HCT116 (cell line): ENCODE measurements at regions not wholly inside any gene's neighbourhood (a gene's known extent, or its start where the extent isn't known, plus 50 kb on each side); places are given as distances from the start of the nearest gene placed in this dataset.

ENCODE experiments used
- ATAC-seq: fragments of 200-7000 bp; cut with Tn5 transposase; 2 replicates; pipeline ENCODE4 v1.9.1; 2020; ENCODE audit warnings: mild to moderate bottlenecking, moderate library complexity
- BruUV-seq: library from RNA; stranded (reverse); fragments of 400-500 nt; replicated peaks from 2 replicates; lab custom pipeline; 2021; lab: Mats Ljungman, UMichigan
- CTCF ChIA-PET: fragments of 300-600 bp; sonication (Branson Sonifier 250); formaldehyde crosslinking; loops from one replicate; lab custom pipeline; 2021; ENCODE audit warnings: antibody characterized with exemption; lab: Charles Lee
- POLR2A ChIA-PET: fragments of 300-600, 350-600 bp; sonication (Branson Sonifier 250); formaldehyde crosslinking; loops from one replicate; lab custom pipeline; 2021; ENCODE audit warnings: antibody characterized with exemption; lab: Charles Lee
- RAD21 ChIA-PET, 2 experiments: fragments of 300-600 bp; sonication (Branson Sonifier 250); formaldehyde crosslinking; loops; one replicate each; lab custom pipeline; 2023; ENCODE audit warnings: low total read pairs in 2 of 2; ENCODE audit not compliant: uncharacterized antibody in 2 of 2, unreplicated experiment in 2 of 2, low non-redundant PET in 1 of 2; lab: Charles Lee
- DNase-seq: peaks from one replicate; pipeline ENCODE4 v3.0.0-alpha.2; 2010; ENCODE audit warnings: low read depth, low spot score
- H2AFZ ChIP-seq: fragments of 200-600 bp; shearing (Covaris generic), sonication (generic); 2 replicates; pipeline ENCODE4 v1.6.1; 2017; ENCODE audit warnings: low read depth, mixed run types, mixed read lengths, antibody characterized with exemption, low read length; ENCODE audit not compliant: poor library complexity, severe bottlenecking
- H3K27ac ChIP-seq: 2 replicates; pipeline ENCODE4 v1.5.1; 2012; ENCODE audit warnings: low read depth, low read length
- H3K27me3 ChIP-seq: fragments of 200-600 bp; sonication (generic); 2 replicates; pipeline ENCODE4 v1.6.1; 2016; ENCODE audit warnings: mixed run types, low read length, mixed read lengths; ENCODE audit not compliant: insufficient read depth
- H3K36me3 ChIP-seq, 2 experiments: fragments of 200-500 bp in 1 of 2; fragments of 200-600 bp in 1 of 2; sonication (Bioruptor generic) in 1 of 2; sonication (generic) in 1 of 2; 2 replicates each; pipeline versions ENCODE4 v1.5.1 to v1.6.1; 2014 to 2016; ENCODE audit warnings: low read length in 2 of 2, inconsistent platforms in 1 of 2, mixed read lengths in 1 of 2, mixed run types in 1 of 2; ENCODE audit not compliant: insufficient read depth in 2 of 2, control insufficient read depth in 1 of 2
- H3K4me1 ChIP-seq, 2 experiments: fragments of 200-600 bp in 1 of 2; sonication (generic) in 1 of 2; 2 replicates each; pipeline versions ENCODE4 v1.5.1 to v1.6.1; 2012 to 2017; ENCODE audit warnings: low read length in 2 of 2, inconsistent platforms in 1 of 2, mild to moderate bottlenecking in 1 of 2, mixed read lengths in 1 of 2, mixed run types in 1 of 2, moderate library complexity in 1 of 2; ENCODE audit not compliant: insufficient read depth in 2 of 2, control insufficient read depth in 1 of 2
- H3K4me2 ChIP-seq: fragments of 200-600 bp; sonication (generic); 2 replicates; pipeline ENCODE4 v1.6.1; 2017; ENCODE audit warnings: mixed run types, low read length, mixed read lengths
- H3K4me3 ChIP-seq, 2 experiments: fragments of 200-600 bp in 1 of 2; sonication (generic) in 1 of 2; replicated peaks in 1 of 2; 2 replicates each; pipeline ENCODE4 v1.5.1; 2011 to 2016; ENCODE audit warnings: low read length in 2 of 2, control low read depth in 1 of 2, low read depth in 1 of 2, mild to moderate bottlenecking in 1 of 2, mixed read lengths in 1 of 2, mixed run types in 1 of 2
- H3K79me2 ChIP-seq: fragments of 200-600 bp; sonication (generic); 2 replicates; pipeline ENCODE4 v1.6.1; 2017; ENCODE audit warnings: mild to moderate bottlenecking, mixed run types, low read length, moderate library complexity, mixed read lengths; ENCODE audit not compliant: insufficient read depth
- H3K9ac ChIP-seq: fragments of 200-600 bp; sonication (generic); 2 replicates; pipeline ENCODE4 v1.6.1; 2016; ENCODE audit warnings: low read length, mixed read lengths
- H3K9me2 ChIP-seq: fragments of 200-600 bp; sonication (generic), shearing (Covaris generic); 2 replicates; pipeline ENCODE4 v1.6.1; 2017; ENCODE audit warnings: mixed run types, mild to moderate bottlenecking, moderate library complexity; ENCODE audit not compliant: insufficient read depth
- H3K9me3 ChIP-seq, 2 experiments: fragments of 200-500 bp in 1 of 2; fragments of 200-600 bp in 1 of 2; sonication (Bioruptor generic) in 1 of 2; sonication (generic) in 1 of 2; 2 replicates each; pipeline ENCODE4 v1.6.1; 2014 to 2017; ENCODE audit warnings: low read length in 2 of 2, mixed read lengths in 2 of 2, inconsistent platforms in 1 of 2, low read depth in 1 of 2, mild to moderate bottlenecking in 1 of 2, mixed run types in 1 of 2, moderate library complexity in 1 of 2; ENCODE audit not compliant: control insufficient read depth in 1 of 2, insufficient read depth in 1 of 2
- H4K20me1 ChIP-seq: fragments of 200-600 bp; sonication (generic), shearing (Covaris generic); 2 replicates; pipeline ENCODE4 v1.6.1; 2017; ENCODE audit warnings: mixed run types, mild to moderate bottlenecking, moderate library complexity; ENCODE audit not compliant: insufficient read depth
- CEBPB ChIP-seq: IDR thresholded peaks from 2 replicates; pipeline ENCODE4 v1.6.1; 2012; ENCODE audit warnings: low read depth
- CTCF ChIP-seq, 3 experiments: fragments of 200-600 bp in 1 of 3; sonication (generic) in 1 of 3; IDR thresholded peaks in 2 of 3; conservative IDR thresholded peaks in 1 of 3; 2 replicates each; pipeline ENCODE4 v1.5.1; 2012 to 2017; ENCODE audit warnings: low read depth in 2 of 3, low read length in 2 of 3, antibody characterized with exemption in 1 of 3, borderline replicate concordance in 1 of 3, control low read depth in 1 of 3, mild to moderate bottlenecking in 1 of 3, mixed read lengths in 1 of 3, mixed run types in 1 of 3, moderate library complexity in 1 of 3; ENCODE audit not compliant: insufficient read depth in 1 of 3
- EGR1 ChIP-seq: IDR thresholded peaks from 2 replicates; pipeline ENCODE4 v1.6.1; 2012; ENCODE audit warnings: low read depth
- ELF1 ChIP-seq: IDR thresholded peaks from 2 replicates; pipeline ENCODE4 v1.6.1; 2012; ENCODE audit warnings: low read depth, borderline replicate concordance
- EZH2 ChIP-seq: fragments of 200-600 bp; sonication (generic); IDR thresholded peaks from 2 replicates; pipeline ENCODE4 v1.6.1; 2017; ENCODE audit warnings: antibody characterized with exemption, mixed run types
- EZH2phosphoT487 ChIP-seq: fragments of 200-600 bp; IDR thresholded peaks from 2 replicates; pipeline ENCODE4 v1.6.1; 2018; ENCODE audit warnings: antibody characterized with exemption, borderline replicate concordance
- FOSL1 ChIP-seq: IDR thresholded peaks from 2 replicates; pipeline ENCODE4 v1.6.1; 2012; ENCODE audit warnings: low read depth
- JUND ChIP-seq: IDR thresholded peaks from 2 replicates; pipeline ENCODE4 v1.6.1; 2012
- MAX ChIP-seq: IDR thresholded peaks from 2 replicates; pipeline ENCODE4 v1.6.1; 2012
- POLR2A ChIP-seq: IDR thresholded peaks from 2 replicates; pipeline ENCODE4 v1.7.0; 2011; ENCODE audit warnings: borderline replicate concordance; ENCODE audit not compliant: insufficient read depth, insufficient read length; ENCODE audit errors: extremely low read depth
- POLR2AphosphoS5 ChIP-seq: IDR thresholded peaks from 2 replicates; pipeline ENCODE4 v1.6.1; 2011; ENCODE audit warnings: mild to moderate bottlenecking, low read depth, low read length, moderate library complexity
- RAD21 ChIP-seq: IDR thresholded peaks from 2 replicates; pipeline ENCODE4 v1.6.1; 2012; ENCODE audit warnings: low read depth, mild to moderate bottlenecking
- SIN3A ChIP-seq: IDR thresholded peaks from 2 replicates; pipeline ENCODE4 v1.6.1; 2012; ENCODE audit warnings: low read depth
- ZNF274 ChIP-seq: fragments of 200-500 bp; sonication (Bioruptor generic); IDR thresholded peaks from 2 replicates; pipeline ENCODE4 v1.6.1; 2014; ENCODE audit warnings: mild to moderate bottlenecking, low read depth, low read length, inconsistent platforms
- intact Hi-C: fragments of 100-400 bp; cut with micrococcal nuclease; formaldehyde crosslinking; loops from 2 replicates; pipeline ENCODE4 v1.10.0; 2022
- TF ChIP-seq, protein P1 (sequence below): IDR thresholded peaks from 2 replicates; pipeline ENCODE4 v1.6.1; 2012
- TF ChIP-seq, protein P2 (sequence below): IDR thresholded peaks from 2 replicates; pipeline ENCODE4 v1.6.1; 2011; ENCODE audit warnings: mild to moderate bottlenecking, low read length, moderate library complexity; ENCODE audit not compliant: insufficient replicate concordance; ENCODE audit errors: extremely low read depth

GRCh38 chr22:20637750-20638506 lies 130.5 kb downstream of the MED15 start:
- Histone ChIP-seq H2AFZ (no peak overlapping the region), H3K4me3 (no peak overlapping the region), H3K27me3 (0 out of 2 replicates have a peak, but pooled peaks cover 12% of the 10 kb centered on the region), H3K9ac (no peak overlapping the region), H3K79me2 (no peaks in the 10 kb centered on the region), H3K9me2 (no peaks in the 10 kb centered on the region), H3K9me3 (no peaks in the 10 kb centered on the region; a peak in 1 of 4 replicates), H3K4me2 (no peak overlapping the region), H3K27ac (no peak overlapping the region), H3K4me1 (no peaks in the 10 kb centered on the region), H3K36me3 (no peaks in the 10 kb centered on the region), H4K20me1 (no peaks in the 10 kb centered on the region)
- intact Hi-C loops: loop anchor here (2.0 kb wide), 1 partner anchor 27 kb away; no protein-coding TSS in a partner anchor
- ChIA-PET RAD21 (no interaction called here), CTCF (no interaction called here), POLR2A (no interaction called here)
- no TSS peak for BruUV-seq
- DNase-seq (no peak), ATAC-seq (no peak)
- no peak for TF ChIP-seq CEBPB
- TF ChIP-seq EZH2phosphoT487: no peak
- no peak for TF ChIP-seq EGR1
- no peak for TF ChIP-seq POLR2AphosphoS5
- TF ChIP-seq FOSL1: no peak
- TF ChIP-seq MAX: no peak
- TF ChIP-seq SIN3A: no peak
- TF ChIP-seq, protein P1, sequence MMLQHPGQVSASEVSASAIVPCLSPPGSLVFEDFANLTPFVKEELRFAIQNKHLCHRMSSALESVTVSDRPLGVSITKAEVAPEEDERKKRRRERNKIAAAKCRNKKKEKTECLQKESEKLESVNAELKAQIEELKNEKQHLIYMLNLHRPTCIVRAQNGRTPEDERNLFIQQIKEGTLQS: no peak
- no peak for TF ChIP-seq EZH2
- no peak for TF ChIP-seq RAD21
- no peak for TF ChIP-seq CTCF (IDR thresholded peaks at IDR 0.05 in 2 of 3, conservative IDR thresholded peaks at IDR 0.05 in 1 of 3; ENCODE audit: borderline replicate concordance in 1 of 3, insufficient read depth in 1 of 3, low read depth in 2 of 3, low read length in 2 of 3)
- TF ChIP-seq ELF1: no peak
- TF ChIP-seq POLR2A: no peak
- TF ChIP-seq ZNF274: no peak
- TF ChIP-seq, protein P2, sequence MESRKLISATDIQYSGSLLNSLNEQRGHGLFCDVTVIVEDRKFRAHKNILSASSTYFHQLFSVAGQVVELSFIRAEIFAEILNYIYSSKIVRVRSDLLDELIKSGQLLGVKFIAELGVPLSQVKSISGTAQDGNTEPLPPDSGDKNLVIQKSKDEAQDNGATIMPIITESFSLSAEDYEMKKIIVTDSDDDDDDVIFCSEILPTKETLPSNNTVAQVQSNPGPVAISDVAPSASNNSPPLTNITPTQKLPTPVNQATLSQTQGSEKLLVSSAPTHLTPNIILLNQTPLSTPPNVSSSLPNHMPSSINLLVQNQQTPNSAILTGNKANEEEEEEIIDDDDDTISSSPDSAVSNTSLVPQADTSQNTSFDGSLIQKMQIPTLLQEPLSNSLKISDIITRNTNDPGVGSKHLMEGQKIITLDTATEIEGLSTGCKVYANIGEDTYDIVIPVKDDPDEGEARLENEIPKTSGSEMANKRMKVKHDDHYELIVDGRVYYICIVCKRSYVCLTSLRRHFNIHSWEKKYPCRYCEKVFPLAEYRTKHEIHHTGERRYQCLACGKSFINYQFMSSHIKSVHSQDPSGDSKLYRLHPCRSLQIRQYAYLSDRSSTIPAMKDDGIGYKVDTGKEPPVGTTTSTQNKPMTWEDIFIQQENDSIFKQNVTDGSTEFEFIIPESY: no peak
- no peak for TF ChIP-seq JUND
